ENCODE measurements at regions not wholly inside any gene's neighbourhood (a gene's known extent, or its start where the extent isn't known, plus 50 kb on each side); places are given as distances from the start of the nearest gene placed in this dataset.

GRCh38 chr3:68458581-68458980, 473.8 kb downstream of the TAFA4 start:
- WGBS, 3 donors = 16 to 42% (median 36%) methylated on average over 2 of the region's 2 CpGs
- ATAC-seq (no peak), DNase-seq (no peak)
- intact Hi-C loops (cut with DNase I) = no loop called here
- Histone ChIP-seq H3K4me1 (no peaks in the 10 kb centered on the region), H3K36me3 (ENCODE audit: insufficient read depth in 1 of 2, low read depth in 1 of 2) (no peaks in the 10 kb centered on the region), H3K4me3 (no peak overlapping the region), H3K27ac (no peak overlapping the region), H3K9me3 (peaks cover 4% of the 10 kb centered on the region), H3K27me3 (ENCODE audit: insufficient read depth in 3 of 3, low read length in 2 of 3) (no peaks in the 10 kb centered on the region)
- no peak for TF ChIP-seq CTCF (IDR thresholded peaks at IDR 0.05)

- intact Hi-C loops (cut with DNase I) = no loop called here
- WGBS, 3 donors = 72 to 83% (median 77%) methylated on average over 5 of the region's 5 CpGs
- H3K27ac ChIP-seq = no peak overlapping the region
These were observed 483.6 kb downstream of the TAFA4 start for GRCh38 chr3:68448510-68449383.

GRCh38 chr3:68447885-68448284, 484.5 kb downstream of the TAFA4 start:
- Histone ChIP-seq H3K4me3 (no peak overlapping the region), H3K36me3 (ENCODE audit: insufficient read depth in 1 of 2, low read depth in 1 of 2) (no peaks in the 10 kb centered on the region), H3K27ac (no peak overlapping the region), H3K27me3 (ENCODE audit: insufficient read depth in 3 of 3, low read length in 2 of 3) (no peaks in the 10 kb centered on the region), H3K4me1 (no peaks in the 10 kb centered on the region), H3K9me3 (no peaks in the 10 kb centered on the region)
- DNase-seq (no peak), ATAC-seq (peak in 2 of 4 donors; percentile 53 to 58)
- intact Hi-C loops (cut with DNase I) = no loop called here
- TF ChIP-seq CTCF (IDR thresholded peaks at IDR 0.05) = no peak

More at GRCh38 chr3:68448510-68449383, 483.6 kb downstream of the TAFA4 start:
- Histone ChIP-seq H3K9me3 (no peaks in the 10 kb centered on the region), H3K36me3 (ENCODE audit: insufficient read depth in 1 of 2, low read depth in 1 of 2) (no peaks in the 10 kb centered on the region), H3K4me1 (no peaks in the 10 kb centered on the region), H3K27me3 (ENCODE audit: insufficient read depth in 3 of 3, low read length in 2 of 3) (no peaks in the 10 kb centered on the region), H3K4me3 (no peak overlapping the region)
- no peak for TF ChIP-seq CTCF (IDR thresholded peaks at IDR 0.05)
- DNase-seq (no peak), ATAC-seq (peak in 1 of 4 donors; percentile 60)

GRCh38 chr3:68441054-68441453, 491.3 kb downstream of the TAFA4 start:
- intact Hi-C loops (cut with DNase I) = no loop called here
- Histone ChIP-seq H3K4me3 (no peak overlapping the region), H3K9me3 (no peaks in the 10 kb centered on the region), H3K27ac (peak overlapping the region; percentile 23), H3K27me3 (ENCODE audit: insufficient read depth in 3 of 3, low read length in 2 of 3) (no peaks in the 10 kb centered on the region), H3K36me3 (ENCODE audit: insufficient read depth in 1 of 2, low read depth in 1 of 2) (no peaks in the 10 kb centered on the region), H3K4me1 (no peaks in the 10 kb centered on the region)
- 47 to 60% (median 55%) methylated on average over 1 of the region's 1 CpG for WGBS, 3 donors
- DNase-seq = no peak
- no peak for TF ChIP-seq CTCF (IDR thresholded peaks at IDR 0.05)
- peak in 1 of 4 donors; percentile 17 for ATAC-seq
